B cell (primary cell): ENCODE measurements at regions not wholly inside any gene's neighbourhood (a gene's known extent, or its start where the extent isn't known, plus 50 kb on each side); places are given as distances from the start of the nearest gene placed in this dataset.

Source experiments
- ATAC-seq: fragments of 200-7000 bp; cut with Tn5 transposase; one replicate; pipeline ENCODE4 v1.10.0; 2021; ENCODE audit warnings: low read depth, mild to moderate bottlenecking, moderate number of reproducible peaks, moderate library complexity
- CTCF ChIA-PET: fragments of 350-600 bp; sonication (Branson Sonifier 250); formaldehyde crosslinking; loops from one replicate; lab custom pipeline; 2021; ENCODE audit warnings: antibody characterized with exemption, inconsistent platforms; lab: Charles Lee
- POLR2A ChIA-PET: fragments of 350-600 bp; sonication (Branson Sonifier 250); formaldehyde crosslinking; loops from one replicate; lab custom pipeline; 2021; ENCODE audit warnings: antibody characterized with exemption; lab: Charles Lee
- DNase-seq: peaks from one replicate; pipeline ENCODE4 v3.0.0; 2013
- H2AFZ ChIP-seq: 2 replicates; pipeline ENCODE4 v1.6.1; 2012; ENCODE audit warnings: mild to moderate bottlenecking, low read depth, low read length; ENCODE audit not compliant: insufficient read depth, poor library complexity, severe bottlenecking
- H3K27ac ChIP-seq, 2 donors: 1 replicate in 1 of 2; 2 replicates in 1 of 2; pipeline ENCODE4 v1.5.1; 2012 to 2013; ENCODE audit warnings: low read length in 2 of 2, mild to moderate bottlenecking in 2 of 2, moderate library complexity in 1 of 2
- H3K27me3 ChIP-seq, 4 experiments: fragments of 200-600 bp in 1 of 4; sonication (generic) in 1 of 4; replicated peaks in 1 of 4; 1 replicate in 2 of 4; 2 replicates in 2 of 4; pipeline versions ENCODE4 v1.6.1 to v1.7.0; 2013 to 2016; ENCODE audit warnings: low read length in 3 of 4, mild to moderate bottlenecking in 2 of 4, mixed read lengths in 1 of 4, moderate library complexity in 1 of 4; ENCODE audit not compliant: insufficient read depth in 4 of 4, control insufficient read depth in 3 of 4; ENCODE audit errors: control extremely low read depth in 1 of 4
- H3K36me3 ChIP-seq, 2 experiments: replicated peaks in 1 of 2; 1 replicate in 1 of 2; 2 replicates in 1 of 2; pipeline versions ENCODE4 v1.6.1 to v1.7.1; 2013; ENCODE audit warnings: low read length in 1 of 2; ENCODE audit not compliant: insufficient read depth in 2 of 2, control insufficient read depth in 1 of 2; ENCODE audit errors: control extremely low read depth in 1 of 2, extremely low read depth in 1 of 2
- H3K4me1 ChIP-seq, 2 donors: fragments of 200-600 bp in 1 of 2; sonication (generic) in 1 of 2; 1 replicate in 1 of 2; 2 replicates in 1 of 2; pipeline versions ENCODE4 v1.5.1 to v1.6.1; 2013 to 2017; ENCODE audit warnings: low read length in 2 of 2; ENCODE audit not compliant: control insufficient read depth in 2 of 2, insufficient read depth in 2 of 2
- H3K4me2 ChIP-seq: replicated peaks from 2 replicates; pipeline ENCODE3; 2012; ENCODE audit warnings: mild to moderate bottlenecking, low read depth, low read length; ENCODE audit not compliant: poor library complexity, severe bottlenecking
- H3K4me3 ChIP-seq, 5 experiments: fragments of 200-600 bp in 1 of 5; sonication (generic) in 1 of 5; 1 replicate in 3 of 5; 2 replicates in 2 of 5; pipeline versions ENCODE4 v1.5.1 to v1.7.0; 2011 to 2016; ENCODE audit warnings: low read length in 4 of 5, mild to moderate bottlenecking in 4 of 5, low read depth in 2 of 5, control low read depth in 1 of 5, moderate library complexity in 1 of 5; ENCODE audit not compliant: insufficient read depth in 1 of 5; ENCODE audit errors: control extremely low read depth in 1 of 5, extremely low read depth in 1 of 5
- H3K79me2 ChIP-seq: fragments of 200-600 bp; sonication (generic); one replicate; pipeline ENCODE4 v1.6.0; 2016; ENCODE audit warnings: low read length; ENCODE audit not compliant: control insufficient read depth, insufficient read depth
- H3K9ac ChIP-seq: fragments of 200-600 bp; sonication (generic); 2 replicates; pipeline ENCODE4 v1.6.1; 2017; ENCODE audit warnings: mild to moderate bottlenecking, low read length, moderate library complexity
- H3K9me3 ChIP-seq, 3 donors: one replicate each; pipeline versions ENCODE4 v1.6.1 to v1.7.1; 2013; ENCODE audit warnings: low read length in 2 of 3; ENCODE audit not compliant: control insufficient read depth in 2 of 3, insufficient read depth in 1 of 3; ENCODE audit errors: control extremely low read depth in 1 of 3
- H4K20me1 ChIP-seq: 2 replicates; pipeline ENCODE4 v1.6.0; 2012; ENCODE audit warnings: mild to moderate bottlenecking, low read length; ENCODE audit not compliant: insufficient read depth, control insufficient read depth, poor library complexity, severe bottlenecking
- H3K27ac Mint-ChIP-seq: one replicate; pipeline ENCODE4 v1.8.0; 2021; ENCODE audit warnings: mixed read lengths
- H3K27me3 Mint-ChIP-seq: one replicate; pipeline ENCODE4 v1.8.0; 2021; ENCODE audit warnings: mixed read lengths
- H3K4me1 Mint-ChIP-seq: one replicate; pipeline ENCODE4 v1.8.0; 2021; ENCODE audit warnings: mixed read lengths
- H3K4me3 Mint-ChIP-seq: one replicate; pipeline ENCODE4 v1.8.0; 2021; ENCODE audit warnings: mixed read lengths
- H3K9me3 Mint-ChIP-seq: one replicate; pipeline ENCODE4 v1.8.0; 2022; ENCODE audit warnings: mixed read lengths; ENCODE audit not compliant: insufficient read depth
- EZH2 ChIP-seq: IDR thresholded peaks from 2 replicates; pipeline ENCODE4 v1.6.1; 2012; ENCODE audit warnings: borderline replicate concordance, low read depth, mild to moderate bottlenecking, moderate library complexity, low read length; ENCODE audit not compliant: insufficient read depth, poor library complexity, severe bottlenecking
- WGBS: methylation state at CpG from one replicate; pipeline ENCODE4 v1.1.5; 2013; ENCODE audit warnings: missing lambda C conversion rate; ENCODE audit not compliant: insufficient coverage; 5-methylcytosine and 5-hydroxymethylcytosine counted together
- intact Hi-C: fragments of 100-400 bp; cut with micrococcal nuclease; formaldehyde crosslinking; loops from one replicate; pipeline ENCODE4 v1.10.0; 2022
- TF ChIP-seq, protein P1 (sequence below): fragments of 200-600 bp; IDR thresholded peaks from one replicate; pipeline ENCODE4 v1.8.0; 2022; ENCODE audit warnings: antibody characterized with exemption, mild to moderate bottlenecking

- H3K79me2 ChIP-seq: no peaks in the 10 kb centered on the region
- Mint-ChIP-seq H3K27ac (no peak overlapping the region), H3K27me3 (no peaks in the 10 kb centered on the region), H3K4me1 (no peaks in the 10 kb centered on the region), H3K4me3 (no peak overlapping the region), H3K9me3 (no peaks in the 10 kb centered on the region)
- H3K9me3 ChIP-seq: peaks cover 0 to 8% (median 0%) of the 10 kb centered on the region in 3 donors
- POLR2A ChIA-PET: no interaction called here
- no peaks in the 10 kb centered on the region for H3K27me3 ChIP-seq
- intact Hi-C loops: no loop called here
- DNase-seq (no peak), ATAC-seq (no peak)
- H3K4me1 ChIP-seq: no peaks in the 10 kb centered on the region
- H3K9ac ChIP-seq: no peak overlapping the region
- no peak overlapping the region for H3K27ac ChIP-seq
- no peaks in the 10 kb centered on the region for H3K36me3 ChIP-seq
- H3K4me2 ChIP-seq: no peak overlapping the region
- CTCF ChIA-PET: no interaction called here
- H4K20me1 ChIP-seq: no peaks in the 10 kb centered on the region
- no peak overlapping the region for H2AFZ ChIP-seq
- no peak overlapping the region for H3K4me3 ChIP-seq
- TF ChIP-seq EZH2: no peak
- TF ChIP-seq, protein P1, sequence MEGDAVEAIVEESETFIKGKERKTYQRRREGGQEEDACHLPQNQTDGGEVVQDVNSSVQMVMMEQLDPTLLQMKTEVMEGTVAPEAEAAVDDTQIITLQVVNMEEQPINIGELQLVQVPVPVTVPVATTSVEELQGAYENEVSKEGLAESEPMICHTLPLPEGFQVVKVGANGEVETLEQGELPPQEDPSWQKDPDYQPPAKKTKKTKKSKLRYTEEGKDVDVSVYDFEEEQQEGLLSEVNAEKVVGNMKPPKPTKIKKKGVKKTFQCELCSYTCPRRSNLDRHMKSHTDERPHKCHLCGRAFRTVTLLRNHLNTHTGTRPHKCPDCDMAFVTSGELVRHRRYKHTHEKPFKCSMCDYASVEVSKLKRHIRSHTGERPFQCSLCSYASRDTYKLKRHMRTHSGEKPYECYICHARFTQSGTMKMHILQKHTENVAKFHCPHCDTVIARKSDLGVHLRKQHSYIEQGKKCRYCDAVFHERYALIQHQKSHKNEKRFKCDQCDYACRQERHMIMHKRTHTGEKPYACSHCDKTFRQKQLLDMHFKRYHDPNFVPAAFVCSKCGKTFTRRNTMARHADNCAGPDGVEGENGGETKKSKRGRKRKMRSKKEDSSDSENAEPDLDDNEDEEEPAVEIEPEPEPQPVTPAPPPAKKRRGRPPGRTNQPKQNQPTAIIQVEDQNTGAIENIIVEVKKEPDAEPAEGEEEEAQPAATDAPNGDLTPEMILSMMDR: no peak
- 54% methylated on average over 4 of the region's 5 CpGs for WGBS
Observed at GRCh38 chr5:35457912-35458823, 159.5 kb upstream of the SPEF2 start.

DNA sequence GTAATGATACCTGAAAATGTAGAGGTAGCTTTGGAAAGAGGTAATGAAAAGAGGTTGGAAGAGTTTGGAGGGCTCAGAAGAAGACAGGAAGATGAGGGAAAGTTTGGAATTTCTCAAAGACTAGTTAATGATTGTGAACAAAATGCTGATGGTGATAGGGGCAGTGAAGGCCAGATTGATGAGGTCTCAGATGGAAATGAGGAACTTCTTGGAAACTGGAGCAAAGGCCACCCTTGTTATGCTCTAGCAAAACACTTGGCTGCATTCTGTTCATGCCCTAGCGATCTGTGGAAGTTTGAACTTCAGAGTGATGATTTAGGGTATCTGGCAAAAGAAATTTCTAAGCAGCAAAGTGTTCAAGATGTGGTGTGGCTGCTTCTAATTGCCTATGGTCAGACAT lies 161.2 kb upstream of the SPEF2 start:
- Mint-ChIP-seq H3K27me3 (no peaks in the 10 kb centered on the region), H3K27ac (no peak overlapping the region), H3K4me1 (no peaks in the 10 kb centered on the region), H3K9me3 (no peaks in the 10 kb centered on the region), H3K4me3 (no peak overlapping the region)
- Histone ChIP-seq H3K9me3 (peaks cover 0 to 8% (median 0%) of the 10 kb centered on the region in 3 donors), H2AFZ (no peak overlapping the region), H3K4me1 (no peaks in the 10 kb centered on the region), H3K4me2 (no peak overlapping the region), H3K27me3 (no peaks in the 10 kb centered on the region), H3K9ac (no peak overlapping the region), H3K79me2 (no peaks in the 10 kb centered on the region), H3K4me3 (no peak overlapping the region), H3K36me3 (no peaks in the 10 kb centered on the region), H3K27ac (no peak overlapping the region), H4K20me1 (no peaks in the 10 kb centered on the region)
- CTCF ChIA-PET: no interaction called here
- ATAC-seq: no peak
- no peak for TF ChIP-seq EZH2
- TF ChIP-seq, protein P1: no peak
- no peak for DNase-seq
- WGBS: 70% methylated on average over 1 of the region's 1 CpG
- POLR2A ChIA-PET: no interaction called here
- intact Hi-C loops: no loop called here
